SK-N-SH treated with all-trans-retinoic acid at 6 μM for 48 hours (cell line): ENCODE measurements at regions not wholly inside any gene's neighbourhood (a gene's known extent, or its start where the extent isn't known, plus 50 kb on each side); places are given as distances from the start of the nearest gene placed in this dataset.

Experiments
- ARNTL ChIP-seq: fragments of 450-650 bp; formaldehyde crosslinking; IDR thresholded peaks from 2 replicates; pipeline ENCODE4 v1.5.0; 2020; ENCODE audit warnings: low read depth, mild to moderate bottlenecking, moderate library complexity, borderline replicate concordance
- ISL1 ChIP-seq: fragments of 250-450 bp; sonication (Bioruptor Pico); IDR thresholded peaks from 2 replicates; pipeline ENCODE4 v2.1.2; 2022; ENCODE audit warnings: mild to moderate bottlenecking, moderate library complexity
- OSR1 ChIP-seq: fragments of 250-450 bp; sonication (Bioruptor Pico); IDR thresholded peaks from 2 replicates; pipeline ENCODE4 v1.8.0; 2022; ENCODE audit warnings: moderate library complexity, mild to moderate bottlenecking, inconsistent platforms
- PATZ1 ChIP-seq: fragments of 250-450 bp; sonication (Bioruptor Pico); IDR thresholded peaks from 2 replicates; pipeline ENCODE4 v1.8.0; 2020; ENCODE audit warnings: mild to moderate bottlenecking, moderate library complexity, borderline replicate concordance
- POU6F1 ChIP-seq: fragments of 250-450 bp; sonication (Bioruptor Pico); IDR thresholded peaks from 2 replicates; pipeline ENCODE4 v1.8.0; 2021; ENCODE audit warnings: low read depth, mild to moderate bottlenecking, moderate library complexity, borderline replicate concordance
- PPARA ChIP-seq: fragments of 250-450 bp; sonication (Bioruptor Pico); IDR thresholded peaks from 2 replicates; pipeline ENCODE4 v1.5.0; 2020; ENCODE audit warnings: mild to moderate bottlenecking, borderline replicate concordance
- RARB ChIP-seq: fragments of 250-450 bp; sonication (Bioruptor Pico); IDR thresholded peaks from 2 replicates; pipeline ENCODE4 v1.8.0; 2021; ENCODE audit warnings: mild to moderate bottlenecking, moderate library complexity
- SNAI2 ChIP-seq: fragments of 250-450 bp; sonication (Bioruptor Pico); IDR thresholded peaks from 2 replicates; pipeline ENCODE4 v1.5.0; 2020; ENCODE audit warnings: mild to moderate bottlenecking, moderate library complexity
- TOX ChIP-seq: fragments of 250-450 bp; sonication (Bioruptor Pico); IDR thresholded peaks from 2 replicates; pipeline ENCODE4 v1.8.0; 2021; ENCODE audit warnings: mild to moderate bottlenecking, moderate library complexity, borderline replicate concordance
- TSHZ2 ChIP-seq: fragments of 250-450 bp; sonication (Bioruptor Pico); IDR thresholded peaks from 2 replicates; pipeline ENCODE4 v1.5.0; 2020; ENCODE audit warnings: mild to moderate bottlenecking, moderate library complexity
- ZFP3 ChIP-seq: fragments of 250-450 bp; sonication (Bioruptor Pico); IDR thresholded peaks from 2 replicates; pipeline ENCODE4 v1.5.0; 2020; ENCODE audit warnings: mild to moderate bottlenecking, moderate library complexity
- ZNF565 ChIP-seq: fragments of 450-650 bp; formaldehyde crosslinking; conservative IDR thresholded peaks from 2 replicates; pipeline ENCODE4 v1.5.0; 2020; ENCODE audit warnings: low read depth, mild to moderate bottlenecking, moderate library complexity
- ZNF8 ChIP-seq: fragments of 450-650 bp; formaldehyde crosslinking; IDR thresholded peaks from 2 replicates; pipeline ENCODE4 v1.5.0; 2020; ENCODE audit warnings: mild to moderate bottlenecking, moderate library complexity
- TF ChIP-seq, protein P1 (sequence below): fragments of 250-450 bp; sonication (Bioruptor Pico); IDR thresholded peaks from 2 replicates; pipeline ENCODE4 v1.5.1; 2021; ENCODE audit warnings: mild to moderate bottlenecking, moderate library complexity

DNA sequence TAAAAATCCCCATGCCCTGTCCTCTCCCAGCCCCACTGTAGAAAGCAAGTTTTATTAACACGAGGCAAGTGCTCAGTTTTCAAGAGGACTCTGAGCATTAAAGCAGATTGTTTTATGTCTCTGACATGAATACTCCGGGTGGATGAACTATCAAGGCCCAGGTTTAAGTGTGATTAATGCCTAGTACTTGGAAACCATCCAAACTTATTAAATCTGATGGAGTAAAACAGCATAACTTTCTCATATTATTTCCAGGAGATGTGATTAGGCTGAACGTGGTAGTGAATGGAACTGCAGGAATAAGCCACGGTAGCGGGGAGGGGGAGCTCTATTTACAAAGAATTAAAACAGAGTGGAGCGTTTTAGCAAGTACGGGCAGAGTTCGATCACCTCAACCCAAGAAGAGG lies 144.2 kb upstream of the RNF32 start:
- no peak for TF ChIP-seq POU6F1 (CRISPR knock-in tag)
- no peak for TF ChIP-seq PPARA
- TF ChIP-seq SNAI2 (CRISPR knock-in tag): no peak
- no peak for TF ChIP-seq PATZ1 (CRISPR knock-in tag)
- no peak for TF ChIP-seq OSR1 (CRISPR knock-in tag)
- TF ChIP-seq ZNF565 (CRISPR knock-in tag): no peak
- no peak for TF ChIP-seq ZNF8 (CRISPR knock-in tag)
- no peak for TF ChIP-seq ARNTL (CRISPR knock-in tag)
- no peak for TF ChIP-seq TSHZ2
- TF ChIP-seq, protein P1, sequence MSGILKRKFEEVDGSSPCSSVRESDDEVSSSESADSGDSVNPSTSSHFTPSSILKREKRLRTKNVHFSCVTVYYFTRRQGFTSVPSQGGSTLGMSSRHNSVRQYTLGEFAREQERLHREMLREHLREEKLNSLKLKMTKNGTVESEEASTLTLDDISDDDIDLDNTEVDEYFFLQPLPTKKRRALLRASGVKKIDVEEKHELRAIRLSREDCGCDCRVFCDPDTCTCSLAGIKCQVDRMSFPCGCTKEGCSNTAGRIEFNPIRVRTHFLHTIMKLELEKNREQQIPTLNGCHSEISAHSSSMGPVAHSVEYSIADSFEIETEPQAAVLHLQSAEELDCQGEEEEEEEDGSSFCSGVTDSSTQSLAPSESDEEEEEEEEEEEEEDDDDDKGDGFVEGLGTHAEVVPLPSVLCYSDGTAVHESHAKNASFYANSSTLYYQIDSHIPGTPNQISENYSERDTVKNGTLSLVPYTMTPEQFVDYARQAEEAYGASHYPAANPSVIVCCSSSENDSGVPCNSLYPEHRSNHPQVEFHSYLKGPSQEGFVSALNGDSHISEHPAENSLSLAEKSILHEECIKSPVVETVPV (CRISPR knock-in tag): no peak
- no peak for TF ChIP-seq ISL1 (CRISPR knock-in tag)
- TF ChIP-seq RARB: no peak
- TF ChIP-seq TOX (CRISPR knock-in tag): no peak
- no peak for TF ChIP-seq ZFP3
